ENCODE measurements at regions not wholly inside any gene's neighbourhood (a gene's known extent, or its start where the extent isn't known, plus 50 kb on each side); places are given as distances from the start of the nearest gene placed in this dataset.

- no peak for TF ChIP-seq CTCF (IDR thresholded peaks at IDR 0.05)
- TF ChIP-seq POLR2A (IDR thresholded peaks at IDR 0.05): no peak
Measured at GRCh38 chr11:116118138-116118470, 613.9 kb upstream of the CADM1 start.
